GM12878 (cell line): ENCODE measurements at regions not wholly inside any gene's neighbourhood (a gene's known extent, or its start where the extent isn't known, plus 50 kb on each side); places are given as distances from the start of the nearest gene placed in this dataset.

Experiments used
- EP300 ChIP-seq, 2 experiments: fragments of 150-350 bp in 1 of 2; IDR thresholded peaks; 2 replicates each; pipeline ENCODE4 v1.6.1; 2011 to 2012; ENCODE audit warnings: low read depth in 2 of 2, low read length in 2 of 2, borderline replicate concordance in 1 of 2, improper control_type of control experiment in 1 of 2, inconsistent platforms in 1 of 2; ENCODE audit not compliant: control insufficient read depth in 1 of 2
- ZZZ3 ChIP-seq: IDR thresholded peaks from 2 replicates; pipeline ENCODE4 v1.6.1; 2011; ENCODE audit warnings: low read depth; ENCODE audit not compliant: control insufficient read depth, insufficient read length
- TF ChIP-seq, protein P1 (sequence below), 3 experiments: IDR thresholded peaks in 2 of 3; conservative IDR thresholded peaks in 1 of 3; 2 replicates each; pipeline ENCODE4 v1.5.1; 2011; ENCODE audit warnings: low read depth in 3 of 3, low read length in 3 of 3, mild to moderate bottlenecking in 3 of 3, control low read depth in 2 of 3, moderate library complexity in 2 of 3, inconsistent platforms in 1 of 3, mixed read lengths in 1 of 3; ENCODE audit not compliant: control insufficient read depth in 2 of 3, insufficient read depth in 1 of 3; ENCODE audit errors: extremely low read depth in 1 of 3
- TF ChIP-seq, protein P2 (sequence below): fragments of 450-650 bp; IDR thresholded peaks from 2 replicates; pipeline ENCODE4 v1.6.1; 2017; ENCODE audit warnings: low read depth, mild to moderate bottlenecking, moderate library complexity

DNA sequence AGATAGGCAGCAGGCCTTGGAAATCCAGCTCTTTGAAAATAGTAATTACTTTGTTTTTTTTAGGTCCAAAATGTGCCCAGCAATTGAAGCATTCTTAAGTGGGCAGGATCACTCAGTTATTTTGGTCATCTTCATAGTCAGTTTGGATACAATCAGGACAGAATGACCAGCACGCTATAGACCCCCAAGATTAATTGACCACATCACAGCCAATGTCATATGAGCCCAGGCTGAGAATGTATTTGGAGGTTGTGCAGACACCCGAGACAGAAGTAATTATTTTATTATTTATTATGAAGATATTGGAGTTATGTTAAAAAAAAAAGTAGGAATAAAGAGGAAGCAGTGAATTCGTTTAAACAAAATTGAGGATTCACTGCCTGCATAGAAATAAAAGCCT lies 93.3 kb upstream of the PFKP start:
- TF ChIP-seq, protein P1, sequence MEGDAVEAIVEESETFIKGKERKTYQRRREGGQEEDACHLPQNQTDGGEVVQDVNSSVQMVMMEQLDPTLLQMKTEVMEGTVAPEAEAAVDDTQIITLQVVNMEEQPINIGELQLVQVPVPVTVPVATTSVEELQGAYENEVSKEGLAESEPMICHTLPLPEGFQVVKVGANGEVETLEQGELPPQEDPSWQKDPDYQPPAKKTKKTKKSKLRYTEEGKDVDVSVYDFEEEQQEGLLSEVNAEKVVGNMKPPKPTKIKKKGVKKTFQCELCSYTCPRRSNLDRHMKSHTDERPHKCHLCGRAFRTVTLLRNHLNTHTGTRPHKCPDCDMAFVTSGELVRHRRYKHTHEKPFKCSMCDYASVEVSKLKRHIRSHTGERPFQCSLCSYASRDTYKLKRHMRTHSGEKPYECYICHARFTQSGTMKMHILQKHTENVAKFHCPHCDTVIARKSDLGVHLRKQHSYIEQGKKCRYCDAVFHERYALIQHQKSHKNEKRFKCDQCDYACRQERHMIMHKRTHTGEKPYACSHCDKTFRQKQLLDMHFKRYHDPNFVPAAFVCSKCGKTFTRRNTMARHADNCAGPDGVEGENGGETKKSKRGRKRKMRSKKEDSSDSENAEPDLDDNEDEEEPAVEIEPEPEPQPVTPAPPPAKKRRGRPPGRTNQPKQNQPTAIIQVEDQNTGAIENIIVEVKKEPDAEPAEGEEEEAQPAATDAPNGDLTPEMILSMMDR (IDR thresholded peaks at IDR 0.05 in 2 of 3, conservative IDR thresholded peaks at IDR 0.05 in 1 of 3; ENCODE audit: control insufficient read depth in 2 of 3, extremely low read depth in 1 of 3, insufficient read depth in 1 of 3, low read depth in 3 of 3, low read length in 3 of 3) = no peak
- TF ChIP-seq ZZZ3 = no peak
- TF ChIP-seq, protein P2, sequence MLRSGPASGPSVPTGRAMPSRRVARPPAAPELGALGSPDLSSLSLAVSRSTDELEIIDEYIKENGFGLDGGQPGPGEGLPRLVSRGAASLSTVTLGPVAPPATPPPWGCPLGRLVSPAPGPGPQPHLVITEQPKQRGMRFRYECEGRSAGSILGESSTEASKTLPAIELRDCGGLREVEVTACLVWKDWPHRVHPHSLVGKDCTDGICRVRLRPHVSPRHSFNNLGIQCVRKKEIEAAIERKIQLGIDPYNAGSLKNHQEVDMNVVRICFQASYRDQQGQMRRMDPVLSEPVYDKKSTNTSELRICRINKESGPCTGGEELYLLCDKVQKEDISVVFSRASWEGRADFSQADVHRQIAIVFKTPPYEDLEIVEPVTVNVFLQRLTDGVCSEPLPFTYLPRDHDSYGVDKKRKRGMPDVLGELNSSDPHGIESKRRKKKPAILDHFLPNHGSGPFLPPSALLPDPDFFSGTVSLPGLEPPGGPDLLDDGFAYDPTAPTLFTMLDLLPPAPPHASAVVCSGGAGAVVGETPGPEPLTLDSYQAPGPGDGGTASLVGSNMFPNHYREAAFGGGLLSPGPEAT = no peak
- no peak for TF ChIP-seq EP300 (IDR thresholded peaks at IDR 0.05; ENCODE audit: borderline replicate concordance in 1 of 2, control insufficient read depth in 1 of 2, low read depth in 2 of 2, low read length in 2 of 2)
